Activated CD8-positive, alpha-beta memory T cell treated with anti-CD3 and anti-CD28 coated beads, Interleukin-2, amount 50 U/mL, for 24 hours (primary cell): ENCODE measurements at regions not wholly inside any gene's neighbourhood (a gene's known extent, or its start where the extent isn't known, plus 50 kb on each side); places are given as distances from the start of the nearest gene placed in this dataset.
"Not testable (repeated sequence)": the region's sequence is repeated elsewhere in the genome, so short reads cannot be mapped to it uniquely, and the experiment has no call there.

Experiments
- DNase-seq: peaks from one replicate; pipeline ENCODE4 v3.0.0-alpha.2; 2020; ENCODE audit errors: extremely low read depth

GRCh38 chr12:32010631-32011336 lies 51.6 kb downstream of the RESF1 start:
- DNase-seq, result no peak

GRCh38 chr12:32012249-32012785 lies 53.1 kb downstream of the RESF1 start:
- DNase-seq, result no peak

- DNase-seq, result no peak
Observed at GRCh38 chr12:32015036-32015435, 55.8 kb downstream of the RESF1 start.

- DNase-seq, result no peak
Observed at GRCh38 chr12:32016680-32017482, 57.7 kb downstream of the RESF1 start.

- no peak for DNase-seq
Observed at GRCh38 chr12:32021346-32021773, 62.1 kb downstream of the RESF1 start.

- DNase-seq, result not testable (repeated sequence)
Observed at GRCh38 chr12:32022387-32022786, 63.2 kb downstream of the RESF1 start.

GRCh38 chr12:32023861-32024260 lies 64.6 kb downstream of the RESF1 start:
- not testable (repeated sequence) for DNase-seq

GRCh38 chr12:32024884-32025592 lies 65.8 kb downstream of the RESF1 start:
- DNase-seq, result no peak

- DNase-seq, result peak; percentile 3
Observed at GRCh38 chr12:32025906-32026305, 66.7 kb downstream of the RESF1 start.

- DNase-seq, result no peak
Observed at GRCh38 chr12:32027684-32028365, 68.6 kb downstream of the RESF1 start.

- no peak for DNase-seq
Observed at GRCh38 chr12:32030151-32030550, 70.9 kb downstream of the RESF1 start.

- DNase-seq, result no peak
Observed at GRCh38 chr12:32030676-32031075, 71.5 kb downstream of the RESF1 start.

- no peak for DNase-seq
Observed at GRCh38 chr12:32031109-32031508, 71.9 kb downstream of the RESF1 start.

GRCh38 chr12:32032205-32032810 lies 73.1 kb downstream of the RESF1 start:
- no peak for DNase-seq

- DNase-seq, result no peak
Observed at GRCh38 chr12:32033406-32033805, 73.2 kb upstream of the BICD1 start.

- DNase-seq, result no peak
Observed at GRCh38 chr12:32034045-32034444, 72.6 kb upstream of the BICD1 start.

- no peak for DNase-seq
Observed at GRCh38 chr12:32036477-32037263, 70.0 kb upstream of the BICD1 start.

GRCh38 chr12:32039347-32039746 lies 67.3 kb upstream of the BICD1 start:
- no peak for DNase-seq

- DNase-seq, result no peak
Observed at GRCh38 chr12:32039917-32040575, 66.6 kb upstream of the BICD1 start.
